Neural cell (in vitro differentiated cells): ENCODE measurements at regions not wholly inside any gene's neighbourhood (a gene's known extent, or its start where the extent isn't known, plus 50 kb on each side); places are given as distances from the start of the nearest gene placed in this dataset.

ENCODE experiments used
- H2AFZ ChIP-seq: fragments of 200-600, 300-800 bp; sonication (generic), shearing (Covaris generic); 2 replicates; pipeline ENCODE4 v1.6.0; 2014; ENCODE audit warnings: low read depth, mild to moderate bottlenecking, antibody characterized with exemption, low read length, moderate library complexity
- H3F3A ChIP-seq: fragments of 200-600 bp; shearing (Covaris generic); 2 replicates; pipeline ENCODE4 v1.6.1; 2016; ENCODE audit warnings: mild to moderate bottlenecking, moderate library complexity, mixed read lengths, antibody characterized with exemption, low read length; ENCODE audit not compliant: insufficient read depth, poor library complexity, severe bottlenecking
- H3K27ac ChIP-seq: fragments of 200-600, 300-800 bp; sonication (generic), shearing (Covaris generic); 2 replicates; pipeline ENCODE4 v1.5.1; 2014; ENCODE audit warnings: mild to moderate bottlenecking, low read length, moderate library complexity
- H3K27me3 ChIP-seq: fragments of 300-800, 200-600 bp; sonication (generic), shearing (Covaris generic); 2 replicates; pipeline ENCODE4 v1.6.0; 2014; ENCODE audit warnings: mild to moderate bottlenecking, low read depth, low read length, moderate library complexity; ENCODE audit not compliant: insufficient read depth
- H3K36me3 ChIP-seq: fragments of 300-800, 200-600 bp; sonication (generic), shearing (Covaris generic); 2 replicates; pipeline ENCODE4 v1.5.1; 2014; ENCODE audit warnings: mild to moderate bottlenecking, antibody characterized with exemption, low read length, moderate library complexity; ENCODE audit not compliant: insufficient read depth
- H3K4me2 ChIP-seq: fragments of 300-800, 200-600 bp; sonication (generic), shearing (Covaris generic); 2 replicates; pipeline ENCODE4 v1.6.0; 2014; ENCODE audit warnings: mild to moderate bottlenecking, low read length
- H3K4me3 ChIP-seq: fragments of 300-800, 200-600 bp; sonication (generic), shearing (Covaris generic); 2 replicates; pipeline ENCODE4 v1.5.1; 2014; ENCODE audit warnings: mild to moderate bottlenecking, low read length, moderate library complexity
- H3K79me2 ChIP-seq: fragments of 200-600 bp; shearing (Covaris generic); replicated peaks from 2 replicates; pipeline ENCODE4 v1.6.0; 2014; ENCODE audit warnings: mild to moderate bottlenecking, low read length, moderate library complexity; ENCODE audit not compliant: insufficient read depth
- H3K9ac ChIP-seq: fragments of 300-800, 200-600 bp; sonication (generic), shearing (Covaris generic); 2 replicates; pipeline ENCODE4 v1.6.1; 2016; ENCODE audit warnings: mild to moderate bottlenecking, low read length, mixed read lengths
- H3K9me2 ChIP-seq: fragments of 200-600 bp; shearing (Covaris generic); 2 replicates; pipeline ENCODE4 v1.6.1; 2016; ENCODE audit warnings: mild to moderate bottlenecking, low read length, mixed read lengths; ENCODE audit not compliant: insufficient read depth
- H3K9me3 ChIP-seq: fragments of 200-600, 300-800 bp; sonication (generic), shearing (Covaris generic); 2 replicates; pipeline ENCODE4 v1.6.1; 2016; ENCODE audit warnings: mild to moderate bottlenecking, mixed run types, low read length, moderate library complexity, mixed read lengths
- H4K20me1 ChIP-seq: fragments of 200-600 bp; shearing (Covaris generic); 2 replicates; pipeline ENCODE4 v1.6.1; 2016; ENCODE audit warnings: mild to moderate bottlenecking, mixed run types; ENCODE audit not compliant: insufficient read depth
- CTCF ChIP-seq: fragments of 450-650 bp; IDR thresholded peaks from 2 replicates; pipeline ENCODE4 v1.5.1; 2014; ENCODE audit warnings: antibody characterized with exemption, mild to moderate bottlenecking, moderate library complexity; ENCODE audit not compliant: poor library complexity, severe bottlenecking
- EP300 ChIP-seq: fragments of 450-650 bp; conservative IDR thresholded peaks from 2 replicates; pipeline ENCODE4 v1.6.1; 2014; ENCODE audit warnings: antibody characterized with exemption, mild to moderate bottlenecking, moderate library complexity; ENCODE audit not compliant: poor library complexity, severe bottlenecking
- EZH2 ChIP-seq: fragments of 200-600, 300-800 bp; shearing (Covaris generic), sonication (generic); IDR thresholded peaks from 2 replicates; pipeline ENCODE4 v1.6.1; 2014; ENCODE audit warnings: antibody characterized with exemption, low read length, borderline replicate concordance, mild to moderate bottlenecking; ENCODE audit not compliant: insufficient read depth, poor library complexity, severe bottlenecking
- MXI1 ChIP-seq: fragments of 450-650 bp; conservative IDR thresholded peaks from 2 replicates; pipeline ENCODE4 v1.6.1; 2014; ENCODE audit warnings: antibody characterized with exemption, mild to moderate bottlenecking; ENCODE audit not compliant: poor library complexity, severe bottlenecking
- POLR2AphosphoS5 ChIP-seq: IDR thresholded peaks from 2 replicates; pipeline ENCODE4 v1.6.1; 2012
- RAD21 ChIP-seq: fragments of 450-650 bp; conservative IDR thresholded peaks from 2 replicates; pipeline ENCODE4 v1.6.1; 2014; ENCODE audit warnings: antibody characterized with exemption, mild to moderate bottlenecking, moderate library complexity
- REST ChIP-seq: IDR thresholded peaks from 2 replicates; pipeline ENCODE4 v1.6.1; 2012; ENCODE audit warnings: borderline replicate concordance
- SMC3 ChIP-seq: fragments of 450-650 bp; conservative IDR thresholded peaks from 2 replicates; pipeline ENCODE4 v1.6.1; 2014; ENCODE audit warnings: antibody characterized with exemption, mild to moderate bottlenecking, moderate library complexity; ENCODE audit not compliant: poor library complexity
- TAF1 ChIP-seq: IDR thresholded peaks from 2 replicates; pipeline ENCODE4 v1.6.1; 2012; ENCODE audit warnings: low read depth

- Histone ChIP-seq H3K9ac (no peak overlapping the region), H2AFZ (no peak overlapping the region), H3K9me3 (no peaks in the 10 kb centered on the region), H4K20me1 (no peaks in the 10 kb centered on the region), H3K79me2 (no peaks in the 10 kb centered on the region), H3K27me3 (no peaks in the 10 kb centered on the region), H3K4me3 (no peak overlapping the region), H3F3A (no peaks in the 10 kb centered on the region), H3K9me2 (no peaks in the 10 kb centered on the region), H3K27ac (no peak overlapping the region), H3K36me3 (no peaks in the 10 kb centered on the region), H3K4me2 (no peak overlapping the region)
- TF ChIP-seq EP300, result no peak
Observed at GRCh38 chr1:82755191-82755590, 954.5 kb downstream of the ADGRL2 start.

GRCh38 chr1:82752046-82752445 lies 951.3 kb downstream of the ADGRL2 start:
- TF ChIP-seq EZH2 (no peak), SMC3 (no peak), REST (no peak), POLR2AphosphoS5 (no peak), CTCF (no peak), TAF1 (no peak), EP300 (no peak), MXI1 (no peak), RAD21 (no peak)
- Histone ChIP-seq H3K79me2 (no peaks in the 10 kb centered on the region), H3K36me3 (no peaks in the 10 kb centered on the region), H3K9me3 (no peaks in the 10 kb centered on the region), H3K9ac (no peak overlapping the region), H2AFZ (no peak overlapping the region), H3K4me2 (no peak overlapping the region), H3K4me3 (no peak overlapping the region), H4K20me1 (no peaks in the 10 kb centered on the region), H3F3A (no peaks in the 10 kb centered on the region), H3K27ac (no peak overlapping the region), H3K9me2 (no peaks in the 10 kb centered on the region), H3K27me3 (no peaks in the 10 kb centered on the region)

GRCh38 chr1:82733645-82734044 lies 932.9 kb downstream of the ADGRL2 start:
- Histone ChIP-seq H4K20me1 (no peaks in the 10 kb centered on the region), H3K4me3 (no peak overlapping the region), H3K79me2 (no peaks in the 10 kb centered on the region), H3K27ac (no peak overlapping the region), H2AFZ (no peak overlapping the region), H3K9ac (no peak overlapping the region), H3K36me3 (no peaks in the 10 kb centered on the region), H3K4me2 (no peak overlapping the region), H3K9me2 (no peaks in the 10 kb centered on the region), H3F3A (no peaks in the 10 kb centered on the region), H3K9me3 (peaks cover 6% of the 10 kb centered on the region), H3K27me3 (no peaks in the 10 kb centered on the region)
- no peak for TF ChIP-seq POLR2AphosphoS5
- no peak for TF ChIP-seq EP300
- TF ChIP-seq EZH2, result no peak
- no peak for TF ChIP-seq RAD21
- no peak for TF ChIP-seq MXI1
- TF ChIP-seq CTCF, result no peak
- no peak for TF ChIP-seq SMC3
- TF ChIP-seq TAF1, result no peak
- TF ChIP-seq REST, result no peak
